HG03108 (cell line): ENCODE measurements at regions not wholly inside any gene's neighbourhood (a gene's known extent, or its start where the extent isn't known, plus 50 kb on each side); places are given as distances from the start of the nearest gene placed in this dataset.

Experiments used
- ATAC-seq: cut with Tn5 transposase; IDR thresholded peaks from one replicate; pipeline ENCODE4 v1.9.1; 2021; ENCODE audit warnings: moderate library complexity; ENCODE audit not compliant: unreplicated experiment

GRCh38 chr14:36465178-36465577, 54.9 kb downstream of the NKX2-1 start:
- no peak for ATAC-seq

- ATAC-seq, result no peak
Observed at GRCh38 chr14:36462890-36463289, 57.1 kb downstream of the NKX2-1 start.

- ATAC-seq, result no peak
Observed at GRCh38 chr14:36455241-36455627, 64.8 kb downstream of the NKX2-1 start.

GRCh38 chr14:36454599-36455240, 65.3 kb downstream of the NKX2-1 start:
- no peak for ATAC-seq

- no peak for ATAC-seq
Observed at GRCh38 chr14:36452860-36453259, 67.2 kb downstream of the NKX2-1 start.

GRCh38 chr14:36451310-36452065, 68.5 kb downstream of the NKX2-1 start:
- ATAC-seq, result no peak

- ATAC-seq, result no peak
Observed at GRCh38 chr14:36450550-36450949, 69.5 kb downstream of the NKX2-1 start.

GRCh38 chr14:36449903-36450302, 70.1 kb downstream of the NKX2-1 start:
- ATAC-seq, result no peak

- ATAC-seq, result no peak
Observed at GRCh38 chr14:36443374-36443773, 76.7 kb downstream of the NKX2-1 start.

- ATAC-seq, result no peak
Observed at GRCh38 chr14:36442824-36443241, 77.2 kb downstream of the NKX2-1 start.

GRCh38 chr14:36441283-36441682, 78.7 kb downstream of the NKX2-1 start:
- ATAC-seq, result no peak

- no peak for ATAC-seq
Observed at GRCh38 chr14:36439766-36440165, 80.3 kb downstream of the NKX2-1 start.

GRCh38 chr14:36438883-36439282, 81.1 kb downstream of the NKX2-1 start:
- no peak for ATAC-seq

- ATAC-seq, result no peak
Observed at GRCh38 chr14:36430662-36431084, 89.4 kb downstream of the NKX2-1 start.

- no peak for ATAC-seq
Observed at GRCh38 chr14:36430169-36430568, 89.9 kb downstream of the NKX2-1 start.

GRCh38 chr14:36429692-36430091, 90.3 kb downstream of the NKX2-1 start:
- ATAC-seq, result no peak

GRCh38 chr14:36428350-36428749, 91.7 kb downstream of the NKX2-1 start:
- no peak for ATAC-seq

- ATAC-seq, result no peak
Observed at GRCh38 chr14:36426836-36427235, 93.2 kb downstream of the NKX2-1 start.

- no peak for ATAC-seq
Observed at GRCh38 chr14:36426113-36426512, 93.9 kb downstream of the NKX2-1 start.

GRCh38 chr14:36424478-36425102, 95.4 kb downstream of the NKX2-1 start:
- no peak for ATAC-seq

GRCh38 chr14:36423430-36423829, 96.6 kb downstream of the NKX2-1 start:
- ATAC-seq, result no peak

- no peak for ATAC-seq
Observed at GRCh38 chr14:36420149-36420687, 99.8 kb upstream of the MBIP start.
